HG03135 (cell line): ENCODE measurements at regions not wholly inside any gene's neighbourhood (a gene's known extent, or its start where the extent isn't known, plus 50 kb on each side); places are given as distances from the start of the nearest gene placed in this dataset.
"Not testable (repeated sequence)": the region's sequence is repeated elsewhere in the genome, so short reads cannot be mapped to it uniquely, and the experiment has no call there.

Experiments used
- ATAC-seq: cut with Tn5 transposase; IDR thresholded peaks from one replicate; pipeline ENCODE4 v1.9.1; 2021; ENCODE audit warnings: mild to moderate bottlenecking, moderate library complexity; ENCODE audit not compliant: unreplicated experiment

DNA sequence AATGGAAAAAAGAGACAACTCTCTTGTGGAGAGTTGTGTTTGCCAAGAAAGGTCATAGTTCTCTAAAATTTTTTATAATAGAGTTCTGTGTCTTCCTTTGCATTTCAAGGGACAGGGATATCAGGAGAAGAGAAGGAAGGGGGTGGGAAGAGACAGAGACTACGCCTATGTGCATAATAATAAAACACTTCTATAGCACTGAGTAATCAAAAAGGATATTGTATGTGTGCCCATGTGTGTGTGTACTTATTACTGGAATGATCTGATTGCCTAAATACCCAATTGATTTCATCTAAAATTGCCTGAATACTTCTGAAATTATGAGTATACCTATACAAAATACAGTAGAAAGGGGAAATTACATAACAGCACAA, 803.7 kb upstream of the ACVR2A start:
- no peak for ATAC-seq

DNA sequence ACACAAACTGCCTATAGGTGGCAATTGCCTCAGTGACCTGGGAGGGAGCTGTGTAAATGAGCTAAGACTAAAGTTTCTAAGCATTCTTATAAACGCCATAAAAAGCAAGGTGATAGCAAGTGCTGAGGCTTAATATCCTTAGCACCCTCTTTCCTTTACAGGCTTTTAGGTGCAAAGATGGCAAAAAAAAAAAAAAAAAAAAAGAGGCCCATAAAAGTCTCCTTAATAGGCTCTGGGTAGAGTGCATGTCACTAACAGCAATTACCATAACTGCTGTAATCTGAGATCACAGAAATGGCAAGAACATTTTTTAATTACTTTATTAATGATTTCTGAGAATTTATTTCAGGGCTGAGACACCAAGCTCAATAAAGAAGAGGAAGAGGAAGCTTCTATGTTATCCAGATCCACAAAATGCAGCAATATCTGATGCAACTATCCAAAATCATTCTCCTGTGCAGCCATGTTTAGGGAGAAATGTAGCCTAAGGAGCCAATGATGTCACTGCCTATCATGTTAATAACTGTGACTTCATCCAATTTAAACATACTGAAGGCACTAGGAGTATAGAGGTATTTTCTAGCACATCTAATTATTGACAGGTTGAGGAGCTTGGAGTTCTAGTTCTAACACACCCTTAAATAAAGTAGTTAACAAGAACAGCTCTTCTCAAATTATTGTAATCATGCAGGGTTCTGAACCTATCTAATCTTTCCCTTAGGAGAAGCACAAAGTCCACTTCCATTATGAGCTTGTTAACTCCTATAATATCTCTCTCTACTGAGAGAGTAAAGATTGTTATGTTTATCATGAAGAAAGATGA, 804.3 kb upstream of the ACVR2A start:
- no peak for ATAC-seq

DNA sequence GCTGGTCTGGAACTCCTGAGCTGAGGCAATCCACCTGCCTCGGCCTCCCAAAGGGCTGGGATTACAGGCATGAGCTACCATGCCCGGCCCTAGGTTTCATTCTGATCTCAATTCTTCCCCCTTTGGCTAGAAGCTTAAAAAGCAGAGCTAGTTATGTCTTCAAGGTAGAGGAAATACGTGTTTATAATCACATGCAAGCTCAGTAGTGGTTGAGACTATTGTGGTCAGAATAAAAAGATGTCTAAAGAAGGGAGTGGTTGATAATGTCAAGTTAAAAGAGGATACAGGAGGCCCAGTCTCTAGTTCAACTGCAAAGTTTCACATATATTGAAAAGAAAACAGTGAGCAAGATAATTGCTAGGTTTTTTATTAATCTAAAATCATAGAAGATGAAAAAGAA, 807.8 kb upstream of the ACVR2A start:
- no peak for ATAC-seq

DNA sequence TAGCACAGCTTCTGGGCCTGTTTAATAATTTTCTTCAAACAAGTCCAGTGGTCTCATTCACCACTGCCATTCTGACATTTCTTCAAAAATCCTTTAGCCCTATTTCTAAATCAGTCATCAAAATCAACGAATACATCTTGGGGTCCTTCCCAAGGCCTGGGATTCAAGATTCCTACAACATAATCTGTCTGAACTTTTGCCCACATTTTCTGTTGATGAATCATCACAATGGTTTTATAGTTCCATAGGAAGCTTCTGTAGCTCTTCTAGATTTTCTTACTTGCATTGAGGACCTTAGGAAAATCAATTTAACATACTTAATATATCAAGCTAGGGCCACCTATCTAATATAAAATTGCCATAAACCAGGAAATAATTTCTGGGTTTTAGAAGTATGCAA, 811.8 kb upstream of the ACVR2A start:
- ATAC-seq = no peak

DNA sequence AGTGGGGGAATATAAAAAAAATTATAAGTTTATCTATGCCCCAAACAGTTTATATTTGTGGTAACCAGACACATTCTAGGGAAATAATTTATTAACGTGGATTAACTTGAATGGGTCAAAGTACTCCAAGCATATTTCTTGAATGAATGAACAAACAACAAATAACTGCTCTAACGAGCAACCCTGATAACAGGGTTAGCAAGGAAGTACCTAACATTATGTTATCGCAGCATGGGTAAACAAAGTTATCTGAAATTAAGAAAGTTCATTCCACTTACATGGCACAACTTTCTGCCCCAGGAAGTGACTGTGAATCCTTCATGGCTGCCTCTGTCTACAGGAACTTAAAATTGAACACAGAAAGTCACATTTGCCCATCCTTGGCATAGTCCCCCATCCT, 812.9 kb upstream of the ACVR2A start:
- ATAC-seq = no peak

DNA sequence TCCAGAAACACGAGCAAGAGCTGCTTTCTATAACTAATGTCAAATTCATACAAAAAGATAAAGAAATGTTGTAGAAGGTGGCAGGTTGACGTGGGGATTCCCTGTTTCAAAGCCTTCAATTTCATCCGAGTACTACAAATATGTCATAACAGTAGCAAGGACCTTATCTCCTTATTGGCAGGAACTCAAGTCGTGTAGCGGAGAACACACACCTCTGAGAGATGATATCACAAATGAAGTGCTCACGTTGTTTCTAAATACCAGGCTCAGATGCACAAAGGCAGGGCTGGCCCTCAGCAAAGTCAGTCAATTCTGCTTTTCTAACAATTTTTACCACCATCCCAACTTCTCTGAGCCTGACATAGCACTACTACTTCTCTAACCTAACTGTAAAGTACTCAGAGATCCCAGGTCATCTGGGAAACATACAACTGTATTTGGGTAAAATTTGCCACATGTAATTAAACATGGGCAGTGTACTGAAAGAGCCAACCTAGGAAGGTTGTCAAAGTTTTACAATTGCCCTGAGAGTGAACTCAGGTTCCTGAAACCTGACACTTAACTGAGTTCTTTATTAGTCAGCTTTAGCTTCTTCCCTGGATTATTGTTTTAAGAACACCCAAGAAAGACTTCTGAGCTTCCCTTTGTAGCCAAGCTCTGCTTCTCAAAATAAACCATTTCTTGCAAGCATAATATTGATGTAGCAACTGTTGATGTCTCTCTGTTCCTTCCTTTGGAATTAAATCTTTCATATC, 813.7 kb upstream of the ACVR2A start:
- ATAC-seq = no peak

DNA sequence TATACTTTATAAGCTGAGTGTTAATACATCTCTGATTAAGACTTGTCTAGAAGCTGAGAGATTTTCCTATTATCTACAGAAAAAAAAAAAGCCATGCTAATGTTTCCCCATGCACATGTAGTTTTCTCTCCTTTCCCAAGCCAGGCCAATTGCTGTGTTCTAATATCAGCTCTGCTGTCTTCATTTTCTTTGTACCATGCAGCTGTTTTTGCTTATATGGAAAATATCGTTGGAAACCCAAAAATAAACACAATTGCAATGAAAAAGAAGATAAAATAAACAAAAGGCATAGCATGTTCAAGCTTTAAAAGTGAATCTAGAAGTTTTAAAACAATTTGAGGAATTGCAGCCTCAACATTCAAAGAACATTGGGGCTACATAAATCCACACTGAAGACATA, 817.4 kb upstream of the ACVR2A start:
- no peak for ATAC-seq

DNA sequence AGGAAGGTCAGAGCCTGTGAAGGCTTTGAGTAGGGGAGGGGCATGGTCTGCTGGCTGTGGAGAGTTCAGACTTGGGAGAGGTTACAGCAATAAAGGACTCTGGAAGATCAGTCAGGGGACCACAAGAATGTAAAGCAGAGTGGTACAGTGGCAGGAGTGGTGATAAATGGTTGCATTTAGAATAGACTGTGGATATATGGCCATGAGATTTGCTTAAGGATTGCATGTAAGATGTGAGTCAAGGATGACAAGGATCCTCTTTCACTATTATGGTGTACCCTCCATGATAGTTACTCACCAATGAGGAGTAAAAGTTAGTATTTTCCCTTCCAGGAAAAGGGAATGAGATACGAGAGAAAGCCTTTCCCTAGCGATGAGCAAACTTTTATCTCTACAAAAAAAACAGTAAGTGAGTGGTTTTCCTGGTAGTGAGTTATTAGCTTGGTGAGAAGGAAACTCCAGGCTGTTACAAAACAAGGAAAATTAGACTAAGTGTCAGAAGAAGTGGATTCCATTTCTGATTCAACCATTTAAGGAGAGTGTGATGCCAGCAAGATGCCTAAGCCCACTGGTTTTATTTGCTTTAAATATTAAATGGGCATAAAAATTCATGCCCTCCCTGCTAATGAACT, 818.0 kb upstream of the ACVR2A start:
- ATAC-seq = no peak

DNA sequence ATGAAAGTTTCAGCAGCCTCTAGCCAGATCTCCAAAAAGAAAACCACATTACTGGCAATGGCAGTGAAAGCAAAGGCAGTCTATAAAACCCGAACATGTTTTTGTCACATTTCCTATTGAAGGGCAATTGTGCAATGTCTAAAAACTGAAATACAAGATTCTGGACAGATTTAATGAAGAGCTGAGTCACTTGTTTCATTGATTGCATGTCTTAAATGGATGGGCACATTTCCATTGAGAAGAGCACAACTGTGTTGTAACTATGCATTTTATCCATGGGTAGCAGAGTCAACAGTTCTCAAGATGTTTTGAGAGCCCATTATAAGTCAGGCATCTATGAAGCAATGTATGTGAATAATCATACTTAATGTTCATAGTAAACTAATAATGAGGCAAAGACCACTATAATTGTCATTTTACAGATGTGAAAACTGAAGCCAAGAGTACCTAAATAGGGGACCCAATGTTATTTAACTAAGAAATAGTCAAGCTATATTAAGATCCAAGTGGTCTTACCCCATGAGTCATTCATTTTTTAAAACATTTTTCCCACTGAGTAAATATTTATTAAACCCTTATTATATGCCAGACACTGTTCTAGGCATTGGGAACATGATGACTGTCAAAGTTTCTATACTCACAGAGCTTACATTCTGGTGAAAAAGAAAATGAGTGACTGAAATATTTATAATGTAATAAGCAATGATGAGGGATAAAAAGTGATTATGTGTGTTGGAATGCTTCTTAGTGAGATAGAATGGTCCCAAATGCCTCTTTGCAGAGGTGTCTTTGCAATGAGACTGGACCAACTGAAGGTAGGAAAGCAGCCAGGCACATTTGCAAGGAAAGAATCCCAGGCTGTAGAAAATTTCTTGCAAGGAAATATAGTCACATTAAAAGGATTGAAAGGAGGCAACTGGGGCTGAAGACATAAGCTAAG, 818.9 kb upstream of the ACVR2A start:
- no peak for ATAC-seq

DNA sequence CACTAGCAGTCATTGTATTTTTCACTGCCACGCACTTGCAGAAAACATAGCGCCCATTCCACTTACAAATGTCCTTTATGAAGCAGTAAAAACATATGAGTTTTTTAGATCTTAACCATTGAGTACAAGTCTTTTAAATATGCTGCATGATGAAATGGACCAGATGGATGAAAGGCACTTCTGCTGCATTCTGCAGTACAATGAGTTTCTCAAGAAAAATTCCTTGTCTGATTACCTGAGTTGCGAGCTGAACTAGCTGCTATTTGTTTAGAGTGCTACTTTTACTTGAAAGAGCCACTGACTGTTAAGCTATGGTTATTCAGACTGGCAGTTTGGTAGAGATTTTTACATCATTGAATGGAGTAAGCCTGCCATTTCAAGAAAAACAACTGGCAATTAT, 825.5 kb upstream of the ACVR2A start:
- no peak for ATAC-seq

DNA sequence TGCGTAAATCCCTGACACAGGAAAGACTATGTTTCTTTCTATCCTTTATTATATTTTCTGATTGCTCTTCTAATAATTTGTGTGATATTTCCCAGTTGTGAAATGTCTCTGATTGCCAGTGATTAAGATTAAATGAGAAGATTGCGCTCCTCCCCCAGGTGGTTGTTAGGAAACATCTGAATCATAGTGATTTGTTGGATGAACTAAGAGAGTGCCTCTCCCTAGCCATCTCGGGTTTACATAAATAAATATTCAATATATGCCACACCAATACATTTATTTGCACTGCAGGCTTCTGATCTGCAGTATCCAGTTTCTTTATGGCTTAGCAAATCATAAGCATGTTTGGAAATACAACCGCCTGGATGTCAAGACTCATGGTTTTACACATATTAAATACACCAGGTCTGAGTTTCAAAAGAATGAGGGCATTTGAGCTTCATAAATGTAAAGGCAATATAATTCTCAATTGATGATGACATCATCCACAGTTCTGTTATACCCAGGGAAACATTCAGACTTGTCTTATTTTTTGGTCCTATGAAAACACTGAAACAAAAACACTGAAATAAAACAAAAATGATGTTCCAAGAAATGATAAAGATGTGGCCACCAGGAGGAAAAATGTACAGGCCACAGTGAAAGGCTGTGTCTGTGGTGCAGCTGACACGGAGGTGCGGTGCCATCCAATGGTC, 826.7 kb upstream of the ACVR2A start:
- no peak for ATAC-seq

DNA sequence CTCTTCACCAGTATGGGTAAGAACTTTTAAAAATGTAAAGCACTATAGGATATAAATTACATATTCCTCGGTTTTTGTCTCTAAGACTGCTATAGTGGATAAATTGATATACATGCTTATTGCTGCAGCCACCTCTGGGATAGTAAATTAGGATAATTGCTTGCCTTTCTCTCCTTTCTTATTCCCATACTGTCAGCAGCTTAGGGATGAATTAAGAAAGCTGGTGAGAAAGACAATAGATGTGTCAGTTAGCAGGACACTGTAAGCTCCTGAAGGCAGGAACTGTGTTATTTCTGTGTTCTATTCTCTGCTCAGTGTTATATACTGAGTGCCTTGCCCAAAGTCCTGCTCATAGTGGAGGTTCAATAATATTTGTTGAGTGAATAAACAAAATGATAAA, 828.6 kb upstream of the ACVR2A start:
- no peak for ATAC-seq

DNA sequence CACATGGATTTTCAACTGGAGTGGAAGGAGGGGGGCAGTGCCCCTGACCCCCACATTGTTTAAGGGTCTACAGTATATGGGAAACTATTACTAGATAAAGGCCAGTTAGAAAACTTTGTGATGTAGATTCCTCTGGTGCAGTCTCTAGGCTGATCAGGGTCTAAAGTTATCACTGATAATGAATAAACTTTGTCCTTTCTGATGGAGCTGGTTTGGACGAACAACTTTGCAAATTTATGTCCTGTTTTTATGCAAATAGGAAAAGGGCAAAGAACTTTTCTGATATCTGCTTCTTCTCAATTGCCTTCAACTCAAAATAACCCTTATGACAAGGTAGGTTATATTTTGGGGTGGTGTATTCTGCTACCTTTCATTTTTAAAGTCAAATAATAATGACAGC, 829.2 kb upstream of the ACVR2A start:
- ATAC-seq = no peak

DNA sequence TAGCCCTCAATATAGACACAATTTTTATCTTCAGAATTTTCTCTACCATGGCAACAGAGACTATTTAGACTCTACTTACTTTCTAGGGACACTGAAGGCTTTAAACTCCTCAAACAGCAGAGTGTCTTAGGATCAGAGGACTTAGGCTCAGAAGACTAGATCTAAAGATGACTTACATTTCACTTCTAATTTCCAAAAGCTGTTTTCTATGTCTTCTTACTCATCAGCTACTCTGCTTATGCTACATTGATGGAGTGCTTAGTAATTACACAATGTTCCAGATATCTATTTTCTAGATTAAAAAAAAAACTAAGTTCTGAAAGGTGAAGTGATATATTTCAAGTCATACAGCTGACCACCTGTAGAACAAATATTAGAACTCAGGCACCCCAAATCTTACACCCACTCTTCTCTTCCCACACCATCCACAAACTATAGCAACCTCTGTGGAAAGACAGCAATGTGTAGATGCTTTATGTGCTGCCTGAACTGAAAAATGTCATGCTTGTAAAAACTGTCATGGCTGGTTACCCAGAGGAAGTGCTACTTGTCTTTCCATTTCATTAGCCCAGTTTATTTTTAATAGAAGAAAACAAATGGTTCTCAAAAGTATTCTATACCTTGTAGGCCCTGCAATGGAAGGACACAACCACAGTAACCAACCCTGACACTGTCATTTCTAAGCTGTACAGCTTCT, 831.0 kb upstream of the ACVR2A start:
- ATAC-seq = no peak

DNA sequence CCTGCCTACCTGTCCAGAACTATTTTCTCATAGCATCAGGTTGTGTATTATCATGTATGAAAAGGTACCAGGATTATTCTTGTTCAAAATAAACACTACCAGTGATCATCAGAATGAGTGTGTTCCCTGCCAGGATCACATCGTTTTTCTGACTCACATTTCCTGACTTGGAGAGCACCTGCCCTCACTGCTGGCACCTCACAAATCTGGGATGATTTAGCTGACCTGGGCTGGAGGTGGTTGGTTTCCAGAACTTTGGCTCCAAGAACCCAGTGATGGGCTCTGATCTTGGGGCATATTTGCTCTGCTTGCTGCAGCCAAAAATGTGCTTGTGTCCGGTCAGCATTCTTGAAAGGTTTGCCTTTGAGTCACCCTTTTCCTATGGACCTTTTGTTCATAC, 836.3 kb upstream of the ACVR2A start:
- no peak for ATAC-seq

DNA sequence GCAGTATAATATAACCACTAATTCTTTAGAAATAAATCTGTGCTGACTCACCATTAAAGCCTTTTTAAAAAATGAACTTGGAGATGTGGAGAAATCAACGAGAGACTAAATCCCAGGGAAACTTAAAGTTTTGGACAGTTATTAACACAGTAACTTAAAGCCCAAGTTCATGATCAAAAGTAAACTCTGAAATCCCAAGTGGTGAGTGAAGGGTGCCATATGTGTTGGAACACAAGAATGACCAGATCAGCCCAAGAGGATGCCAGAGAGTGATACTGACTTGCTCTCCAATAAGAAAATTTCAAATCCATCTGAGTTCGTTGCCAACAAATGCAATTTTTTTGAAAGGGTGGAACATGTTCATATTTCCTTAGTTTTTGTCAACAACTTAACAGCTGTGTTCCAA, 838.1 kb upstream of the ACVR2A start:
- no peak for ATAC-seq

DNA sequence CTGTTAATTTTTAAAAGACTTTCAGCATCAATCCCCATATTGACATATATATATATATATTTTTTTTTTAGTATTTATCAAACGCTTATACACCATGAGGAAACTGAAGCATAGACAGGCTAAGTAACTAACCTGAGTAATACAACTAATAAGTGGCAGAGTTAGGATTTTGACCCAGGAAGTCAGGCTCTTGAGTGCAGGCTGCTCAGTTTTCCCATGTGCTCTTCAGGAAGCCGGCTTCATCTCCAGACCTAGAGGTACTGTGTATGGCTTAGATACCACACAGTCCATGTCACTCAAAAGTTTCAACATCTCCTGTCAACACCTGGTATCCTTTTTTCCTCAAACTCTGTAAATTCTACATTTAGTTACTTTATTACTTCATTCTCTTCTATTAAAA, 841.7 kb upstream of the ACVR2A start:
- ATAC-seq = no peak

DNA sequence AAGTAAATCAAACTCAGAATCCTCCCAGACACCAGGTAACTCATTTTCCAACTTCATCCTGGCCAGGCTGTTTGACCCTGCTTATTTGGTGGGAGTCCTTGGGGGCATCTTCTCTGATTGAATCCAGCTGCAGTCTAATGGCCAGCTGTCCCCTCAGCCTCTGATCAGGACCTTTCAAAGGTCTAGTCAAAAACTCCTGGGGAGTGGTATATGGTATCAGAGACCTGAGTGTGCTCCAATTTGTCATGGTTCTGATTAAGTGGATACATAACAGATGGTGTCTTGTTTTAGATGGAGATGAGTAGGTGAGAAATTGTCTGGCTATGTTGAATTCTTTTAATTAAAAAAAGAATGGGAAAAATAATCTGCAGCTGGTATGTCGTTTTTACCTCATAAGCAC, 842.6 kb upstream of the ACVR2A start:
- ATAC-seq = no peak

DNA sequence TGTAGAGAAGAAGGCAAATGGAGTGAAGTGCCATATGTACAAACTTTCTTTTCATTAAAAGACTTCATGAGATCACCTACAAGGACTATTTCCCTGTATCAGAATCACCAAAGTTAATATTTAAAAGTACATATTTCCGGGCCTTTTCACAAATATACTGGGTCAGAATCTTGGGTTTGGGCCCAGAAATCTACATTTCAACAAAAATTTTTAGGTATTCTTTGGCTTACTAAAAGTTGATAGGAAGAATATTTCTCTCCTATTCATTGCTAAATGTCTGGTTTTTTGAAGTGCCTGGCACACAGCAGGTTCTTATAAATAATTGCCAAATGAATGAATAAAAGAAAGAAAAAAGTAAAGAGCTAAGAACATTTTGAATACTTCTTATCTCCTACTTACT, 843.8 kb upstream of the ACVR2A start:
- ATAC-seq = no peak

DNA sequence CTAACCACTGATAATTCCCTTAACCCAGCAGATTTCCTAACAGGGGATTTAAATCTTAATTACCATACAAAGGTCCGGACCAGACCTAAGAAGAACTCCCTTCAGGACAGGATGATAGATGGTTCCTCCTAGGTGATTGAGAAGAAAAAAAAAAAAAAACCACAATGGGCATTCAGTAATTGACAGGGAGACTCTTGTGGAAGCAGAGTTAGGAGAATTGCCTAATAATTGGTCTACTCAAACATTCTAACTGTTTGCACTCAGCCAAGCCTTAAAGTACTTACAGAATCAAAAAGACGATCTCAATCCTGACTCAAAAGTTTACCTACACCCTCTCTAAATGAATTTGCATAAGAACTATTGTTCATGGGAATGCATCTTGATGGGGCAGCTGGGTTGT, 844.7 kb upstream of the ACVR2A start:
- ATAC-seq = not testable (repeated sequence)
